ENCODE measurements at regions not wholly inside any gene's neighbourhood (a gene's known extent, or its start where the extent isn't known, plus 50 kb on each side); places are given as distances from the start of the nearest gene placed in this dataset.

DNA sequence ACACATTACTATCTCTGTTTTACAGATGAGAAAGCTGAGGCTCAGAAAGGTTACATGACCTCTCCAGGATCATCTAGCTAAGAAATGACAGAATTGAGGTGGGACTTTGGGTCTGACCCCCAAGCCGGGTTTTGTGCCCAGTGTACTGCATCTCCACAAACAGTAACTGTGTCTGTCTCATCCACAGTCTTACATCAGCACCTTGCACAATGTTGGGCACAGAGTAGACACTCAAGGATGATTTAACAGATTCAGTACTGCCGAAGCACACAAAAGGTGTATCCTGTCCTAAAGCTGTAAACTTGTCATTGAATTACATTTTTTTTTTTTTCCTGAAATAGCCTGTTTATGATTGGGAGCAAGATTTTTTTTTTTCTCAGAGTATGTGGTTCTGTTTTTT, 84.8 kb downstream of the ADCYAP1 start:
- no peak for DNase-seq (ENCODE audit: low read depth, low spot score)
- in situ Hi-C loops (cut with HindIII; ENCODE audit: low pct_unique_long_range_greater_than_20kb, low sequenced_read_pairs) = no loop called here

DNA sequence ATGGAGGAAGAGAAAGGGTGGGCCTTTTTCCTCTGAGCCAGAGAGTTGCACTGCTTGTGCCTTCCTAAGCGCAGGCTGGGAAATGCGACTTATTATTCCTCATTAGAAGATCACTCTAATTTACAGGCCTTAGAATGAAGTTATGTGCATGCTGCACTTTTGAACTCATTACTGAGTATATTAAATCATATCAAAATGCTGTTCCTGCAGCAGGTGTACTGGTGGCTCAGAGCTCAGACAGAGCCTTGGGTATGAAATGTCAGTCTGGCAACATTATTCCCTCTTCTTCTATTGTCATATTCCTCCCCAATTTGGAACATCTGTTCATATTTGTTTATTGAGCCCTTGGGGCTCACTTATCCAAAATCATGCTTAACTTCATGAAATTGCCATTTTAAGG, 85.5 kb downstream of the ADCYAP1 start:
- no peak for DNase-seq (ENCODE audit: low read depth, low spot score)
- in situ Hi-C loops (cut with HindIII; ENCODE audit: low pct_unique_long_range_greater_than_20kb, low sequenced_read_pairs) = no loop called here

DNA sequence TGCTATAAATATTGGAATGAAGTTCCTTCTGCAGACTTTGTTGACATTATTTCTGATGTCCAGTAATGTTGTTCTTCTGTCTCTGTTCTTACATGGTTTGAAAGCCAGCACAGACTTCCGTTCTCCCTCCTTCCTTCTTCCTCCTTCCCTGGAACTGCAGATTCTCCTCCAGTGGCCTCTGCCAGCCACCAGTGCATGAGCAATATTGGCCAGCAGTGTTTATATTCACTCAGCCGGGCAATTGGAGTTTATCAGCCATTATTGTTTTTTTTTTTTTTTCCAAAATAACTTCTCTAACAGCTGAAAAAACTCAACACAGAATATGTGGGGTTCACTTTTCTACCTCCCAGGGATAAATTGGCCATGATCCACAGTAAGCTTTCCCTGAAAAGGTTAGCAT, 86.8 kb downstream of the ADCYAP1 start:
- no peak for DNase-seq (ENCODE audit: low read depth, low spot score)
- in situ Hi-C loops (cut with HindIII; ENCODE audit: low pct_unique_long_range_greater_than_20kb, low sequenced_read_pairs) = no loop called here

DNA sequence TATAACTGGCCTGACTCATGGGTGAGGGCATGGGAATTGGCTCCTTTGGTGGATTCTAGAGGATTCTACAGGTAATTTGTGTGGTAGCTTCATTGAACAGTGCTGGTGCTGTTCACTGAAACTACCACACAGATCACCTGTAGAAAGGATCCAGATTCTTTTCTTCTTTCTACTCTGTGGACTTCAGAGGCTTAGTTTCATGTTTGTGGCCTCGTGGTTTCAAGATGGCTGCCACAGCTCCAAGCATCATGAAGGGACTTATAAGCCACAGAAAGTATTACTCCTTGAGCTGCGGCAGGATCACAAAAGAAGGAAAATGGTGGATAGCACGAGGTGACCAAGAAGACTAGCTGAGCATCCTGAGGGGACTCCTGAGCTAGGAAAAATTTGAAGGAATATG, 88.9 kb downstream of the ADCYAP1 start:
- DNase-seq (ENCODE audit: low read depth, low spot score) = no peak
- in situ Hi-C loops (cut with HindIII; ENCODE audit: low pct_unique_long_range_greater_than_20kb, low sequenced_read_pairs) = no loop called here

DNA sequence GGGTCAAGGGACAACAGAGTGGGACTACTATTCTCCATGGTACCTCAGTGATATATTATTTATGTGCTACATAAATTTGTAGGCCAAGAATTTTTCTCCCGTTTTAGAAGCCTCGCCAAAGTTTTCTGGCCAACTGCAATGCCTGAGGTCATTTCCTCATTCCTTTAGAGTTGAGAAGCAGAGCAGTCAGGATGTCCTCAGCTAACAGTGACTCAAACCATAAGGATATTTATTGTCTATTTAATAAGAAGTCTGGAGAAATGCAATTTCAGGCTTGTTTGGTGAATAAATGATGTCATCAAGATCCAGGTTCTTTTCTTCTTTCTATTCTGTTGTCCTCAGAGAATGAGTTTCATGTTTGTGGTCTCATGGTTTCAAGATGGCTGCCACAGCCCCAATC, 91.0 kb downstream of the ADCYAP1 start:
- in situ Hi-C loops (cut with HindIII; ENCODE audit: low pct_unique_long_range_greater_than_20kb, low sequenced_read_pairs) = no loop called here
- no peak for DNase-seq (ENCODE audit: low read depth, low spot score)

DNA sequence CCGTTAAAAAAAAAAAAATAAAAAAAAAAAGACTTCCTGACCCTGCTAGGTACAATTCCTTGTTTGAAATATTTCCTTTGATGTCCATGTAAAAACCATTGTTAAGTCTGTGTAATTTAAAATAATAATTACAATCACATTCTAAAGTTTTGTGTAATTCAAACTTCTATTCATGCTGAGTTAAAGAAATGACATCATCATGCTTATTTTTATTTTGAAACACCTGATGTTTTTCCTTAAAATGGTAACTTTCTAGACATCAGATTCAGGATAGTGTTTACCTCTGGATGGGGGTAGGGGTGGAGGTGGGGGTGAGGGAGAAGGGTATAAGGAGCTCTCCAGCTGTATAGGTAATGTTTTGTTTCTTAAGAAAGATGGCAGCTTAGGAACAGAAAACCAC, 92.8 kb downstream of the ADCYAP1 start:
- DNase-seq (ENCODE audit: low read depth, low spot score) = no peak
- in situ Hi-C loops (cut with HindIII; ENCODE audit: low pct_unique_long_range_greater_than_20kb, low sequenced_read_pairs) = no loop called here

DNA sequence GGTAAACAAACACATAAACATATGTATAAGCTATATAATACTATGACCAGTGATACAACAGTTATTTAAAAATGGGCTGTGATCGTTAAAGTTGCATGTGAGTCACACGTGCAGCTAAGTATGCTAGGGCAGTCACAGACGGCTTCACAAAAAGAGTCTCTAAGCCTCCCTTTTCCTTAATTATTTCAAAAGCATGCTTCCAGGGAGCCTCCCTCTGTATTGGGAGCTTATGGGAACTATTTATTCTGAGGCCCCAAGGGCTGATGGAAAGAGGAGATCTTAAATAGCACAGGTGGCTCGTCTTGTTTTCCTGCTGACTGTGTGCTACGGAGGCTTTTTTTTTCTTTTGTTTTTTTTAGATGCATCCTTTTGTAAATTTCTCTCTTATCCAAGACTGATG, 94.3 kb downstream of the ADCYAP1 start:
- no peak for DNase-seq (ENCODE audit: low read depth, low spot score)
- in situ Hi-C loops (cut with HindIII; ENCODE audit: low pct_unique_long_range_greater_than_20kb, low sequenced_read_pairs) = no loop called here

DNA sequence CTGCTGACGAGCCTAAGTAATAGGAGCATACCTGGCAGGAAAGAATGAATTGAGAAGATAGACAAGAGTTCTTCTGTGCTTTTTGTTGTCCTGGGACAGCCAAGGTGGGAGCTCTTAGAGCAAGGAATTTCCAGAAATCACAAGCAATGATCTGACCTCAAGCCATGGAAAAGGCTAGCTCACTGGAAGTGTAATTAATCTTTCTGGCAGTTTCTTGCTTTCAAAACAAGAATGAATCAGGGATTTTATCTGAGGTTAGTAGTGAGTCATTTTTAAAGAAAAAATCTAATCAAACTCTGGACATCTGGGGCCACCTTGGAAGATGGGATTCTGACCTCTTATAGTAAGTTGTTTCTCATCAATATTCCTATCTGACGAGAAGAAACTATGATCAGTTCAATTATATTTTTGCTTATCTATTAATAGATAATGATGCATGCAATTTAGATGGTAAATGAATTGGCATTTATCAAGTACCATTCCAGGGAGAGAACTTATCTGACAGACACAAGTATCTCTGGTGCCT, 98.0 kb downstream of the ADCYAP1 start:
- no peak for DNase-seq (ENCODE audit: low read depth, low spot score)
- in situ Hi-C loops (cut with HindIII; ENCODE audit: low pct_unique_long_range_greater_than_20kb, low sequenced_read_pairs) = no loop called here

DNA sequence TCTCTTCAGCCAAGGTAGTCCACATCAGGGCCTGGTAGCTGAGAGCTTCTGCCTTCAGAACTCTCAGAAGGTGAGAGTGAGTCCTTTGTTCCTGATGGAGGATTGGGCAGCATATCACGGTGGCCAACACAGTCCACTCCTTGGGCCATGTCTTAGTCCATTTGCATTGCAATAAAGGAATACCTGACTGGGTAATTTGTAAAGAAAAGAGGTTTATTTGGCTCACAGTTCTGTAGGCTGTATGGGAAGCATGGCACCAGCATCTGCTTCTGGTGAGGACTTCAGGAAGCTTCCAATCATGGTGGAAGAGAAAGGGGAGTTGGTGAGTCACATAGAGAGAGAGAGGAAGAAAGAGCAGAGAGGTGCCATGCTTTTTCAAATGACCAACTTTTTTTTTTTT, 98.8 kb downstream of the ADCYAP1 start:
- in situ Hi-C loops (cut with HindIII; ENCODE audit: low pct_unique_long_range_greater_than_20kb, low sequenced_read_pairs) = no loop called here
- no peak for DNase-seq (ENCODE audit: low read depth, low spot score)

DNA sequence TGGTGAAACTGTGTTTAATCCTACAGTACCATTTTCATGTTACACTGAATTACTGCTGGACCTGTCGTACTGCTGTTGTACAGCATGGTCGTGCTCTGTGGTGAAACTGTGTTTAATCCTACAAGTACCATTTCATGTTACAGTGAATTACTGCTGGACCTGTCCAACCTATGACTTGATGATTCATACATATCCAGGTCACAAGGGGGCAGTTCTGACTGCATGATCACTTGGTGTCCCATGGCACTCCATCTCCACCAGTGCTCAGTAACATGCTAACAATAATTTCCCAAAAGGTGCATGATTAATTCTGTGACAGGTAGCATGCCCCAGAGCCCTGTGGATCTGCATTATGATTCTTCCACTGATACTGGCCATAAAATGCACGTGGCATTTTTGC, 101.6 kb downstream of the ADCYAP1 start:
- in situ Hi-C loops (cut with HindIII; ENCODE audit: low pct_unique_long_range_greater_than_20kb, low sequenced_read_pairs) = no loop called here
- DNase-seq (ENCODE audit: low read depth, low spot score) = no peak

DNA sequence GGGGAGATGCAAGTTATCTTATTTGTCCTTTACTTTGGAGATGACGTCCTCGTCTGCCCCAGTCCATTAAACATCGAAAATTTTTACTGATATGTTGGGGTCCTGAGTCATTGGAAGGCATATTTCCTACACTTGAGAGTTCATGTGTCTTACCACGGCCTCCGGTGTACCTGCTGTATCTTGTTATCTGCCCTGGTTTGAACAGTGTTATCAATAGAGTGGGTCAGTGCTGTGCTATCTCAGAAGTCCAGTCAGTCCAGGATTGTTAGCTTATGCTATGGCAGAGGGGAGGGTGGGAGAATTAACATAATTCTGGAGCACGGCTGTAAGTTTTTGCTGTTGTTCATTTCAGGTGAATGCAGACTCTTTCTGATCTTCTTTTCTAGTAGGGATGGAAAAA, 102.3 kb downstream of the ADCYAP1 start:
- in situ Hi-C loops (cut with HindIII; ENCODE audit: low pct_unique_long_range_greater_than_20kb, low sequenced_read_pairs) = no loop called here
- DNase-seq (ENCODE audit: low read depth, low spot score) = no peak

DNA sequence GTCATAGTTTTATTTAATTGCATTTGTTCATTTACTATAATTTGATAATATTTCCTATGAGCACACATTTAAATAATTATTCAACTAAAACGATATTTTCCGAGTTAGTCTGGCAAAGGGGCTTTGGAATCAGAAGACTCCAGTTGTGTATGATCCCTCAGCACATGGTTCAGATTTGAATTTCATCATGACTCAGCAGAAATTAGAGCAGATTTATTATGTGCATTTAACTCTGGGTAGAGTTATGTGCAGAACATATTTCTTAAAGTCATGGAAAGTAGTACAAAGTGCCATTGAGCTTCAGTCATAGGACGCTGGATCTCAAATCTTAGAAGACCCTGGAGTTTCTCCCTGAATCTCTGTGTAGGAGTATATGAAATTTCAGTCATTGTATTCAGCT, 106.7 kb downstream of the ADCYAP1 start:
- in situ Hi-C loops (cut with HindIII; ENCODE audit: low pct_unique_long_range_greater_than_20kb, low sequenced_read_pairs) = no loop called here
- no peak for DNase-seq (ENCODE audit: low read depth, low spot score)

DNA sequence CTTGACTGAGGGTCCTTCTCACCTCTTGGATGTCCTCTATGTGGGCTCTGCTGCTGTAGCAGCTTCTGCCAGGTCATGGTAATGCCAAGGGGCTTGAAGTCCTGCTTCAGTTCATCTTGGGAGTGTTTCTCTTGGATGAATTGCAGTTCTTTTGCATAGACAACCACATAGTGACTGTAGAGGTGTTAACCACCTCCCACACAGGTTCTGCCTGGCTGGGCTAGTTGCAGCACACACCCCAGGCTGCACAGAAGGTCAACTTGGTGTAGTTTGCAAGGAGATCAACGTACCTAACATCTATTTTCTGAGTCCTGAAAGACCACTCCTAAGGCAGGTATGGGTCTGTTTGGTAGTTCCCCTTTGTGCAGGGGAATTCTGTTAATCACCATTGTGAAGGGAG, 108.1 kb downstream of the ADCYAP1 start:
- in situ Hi-C loops (cut with HindIII; ENCODE audit: low pct_unique_long_range_greater_than_20kb, low sequenced_read_pairs) = no loop called here

DNA sequence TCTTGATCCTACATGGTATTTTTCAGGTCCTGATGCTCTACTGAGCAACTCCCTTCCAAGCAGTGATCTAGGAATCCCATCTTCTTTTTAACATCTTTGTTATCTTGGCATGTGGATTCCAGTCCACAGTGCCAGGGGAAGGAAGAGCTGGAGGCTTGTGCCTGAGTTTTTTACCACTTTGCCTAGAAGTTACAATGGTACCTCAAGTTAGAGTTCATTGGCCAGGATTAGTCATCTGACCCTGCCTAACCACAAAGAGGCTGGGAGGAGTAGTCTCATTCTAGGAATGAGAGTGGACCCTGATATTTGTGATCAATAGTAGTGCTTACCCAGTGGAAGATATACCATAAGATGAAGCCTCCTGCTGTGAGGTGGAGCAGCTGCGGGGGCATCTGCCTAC, 109.3 kb downstream of the ADCYAP1 start:
- no peak for DNase-seq (ENCODE audit: low read depth, low spot score)
- in situ Hi-C loops (cut with HindIII; ENCODE audit: low pct_unique_long_range_greater_than_20kb, low sequenced_read_pairs) = no loop called here

More for the DNA sequence above, 108.1 kb downstream of the ADCYAP1 start:
- DNase-seq (ENCODE audit: low read depth, low spot score) = no peak

DNA sequence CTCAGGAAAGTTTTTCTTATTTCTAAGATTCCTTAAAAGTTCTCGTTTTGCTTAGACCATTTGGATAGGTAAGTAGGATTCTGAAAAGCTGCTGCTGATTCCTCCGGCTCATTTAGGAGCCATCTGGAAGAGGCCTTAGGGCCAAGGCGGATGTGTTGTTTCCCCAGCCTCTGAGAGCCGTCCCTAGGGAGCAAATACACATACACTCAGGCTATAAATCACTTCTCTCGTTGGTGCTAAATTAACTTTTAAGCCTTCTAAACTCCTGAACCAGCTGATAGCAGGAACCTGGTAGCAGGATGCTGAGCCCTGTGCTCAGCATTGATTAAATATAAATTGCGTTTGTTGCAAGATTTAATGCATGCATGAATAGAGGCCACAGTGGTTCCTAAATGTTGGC, 109.8 kb downstream of the ADCYAP1 start:
- in situ Hi-C loops (cut with HindIII; ENCODE audit: low pct_unique_long_range_greater_than_20kb, low sequenced_read_pairs) = no loop called here

DNA sequence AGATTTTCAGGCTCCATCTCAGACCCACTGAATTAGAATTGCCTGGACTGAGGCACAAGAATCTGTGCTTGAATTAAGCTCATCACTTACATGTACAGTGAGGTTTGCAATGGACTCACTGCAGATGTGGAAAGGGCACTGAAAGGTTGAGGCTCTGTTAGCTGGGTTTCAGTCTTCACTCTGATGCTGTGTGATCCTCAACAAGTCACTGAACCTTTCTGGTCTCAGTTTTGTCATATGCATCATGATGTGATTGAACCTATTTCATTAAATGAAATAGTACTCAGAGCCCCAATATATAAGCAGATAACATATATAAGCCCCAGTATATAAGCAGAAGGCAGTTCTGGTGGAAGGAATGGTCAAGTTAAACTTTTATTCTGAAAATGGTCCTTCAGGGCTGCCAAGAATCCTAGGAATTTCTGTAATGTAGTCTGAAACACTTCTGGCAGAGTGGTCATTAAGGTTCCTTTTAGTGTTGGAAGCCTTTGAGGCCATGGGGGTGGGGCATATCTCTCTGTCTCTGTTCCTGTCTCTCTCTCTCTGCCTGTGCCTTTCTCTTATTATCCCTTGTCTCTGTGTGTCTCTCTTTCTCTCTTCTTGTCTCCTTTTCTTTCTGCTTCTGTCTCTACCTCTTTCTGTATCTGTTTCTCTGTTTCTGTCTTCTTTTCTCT, 110.4 kb downstream of the ADCYAP1 start:
- in situ Hi-C loops (cut with HindIII; ENCODE audit: low pct_unique_long_range_greater_than_20kb, low sequenced_read_pairs) = no loop called here

More for the DNA sequence above, 109.8 kb downstream of the ADCYAP1 start:
- DNase-seq (ENCODE audit: low read depth, low spot score) = no peak

DNA sequence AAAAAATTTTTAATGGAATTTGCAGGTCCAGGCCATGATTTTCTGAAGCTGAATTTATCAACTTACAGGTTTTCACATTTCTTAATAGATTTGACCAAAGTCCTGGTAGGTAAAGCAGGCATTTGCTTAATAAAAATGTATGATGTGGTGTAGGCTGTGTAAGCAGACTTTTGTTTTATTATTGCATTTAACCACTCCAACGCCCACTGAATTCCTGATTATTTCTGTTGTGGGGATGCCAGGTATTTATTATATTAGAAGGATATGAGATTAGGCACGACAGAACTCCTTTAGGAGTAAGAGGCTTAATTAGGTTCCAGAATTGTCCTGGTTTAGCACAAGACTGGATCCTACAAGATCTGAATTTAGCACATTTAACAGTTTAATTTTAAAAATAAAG, 111.1 kb downstream of the ADCYAP1 start:
- in situ Hi-C loops (cut with HindIII; ENCODE audit: low pct_unique_long_range_greater_than_20kb, low sequenced_read_pairs) = no loop called here
- DNase-seq (ENCODE audit: low read depth, low spot score) = no peak

More for the DNA sequence above, 110.4 kb downstream of the ADCYAP1 start:
- DNase-seq (ENCODE audit: low read depth, low spot score) = no peak

DNA sequence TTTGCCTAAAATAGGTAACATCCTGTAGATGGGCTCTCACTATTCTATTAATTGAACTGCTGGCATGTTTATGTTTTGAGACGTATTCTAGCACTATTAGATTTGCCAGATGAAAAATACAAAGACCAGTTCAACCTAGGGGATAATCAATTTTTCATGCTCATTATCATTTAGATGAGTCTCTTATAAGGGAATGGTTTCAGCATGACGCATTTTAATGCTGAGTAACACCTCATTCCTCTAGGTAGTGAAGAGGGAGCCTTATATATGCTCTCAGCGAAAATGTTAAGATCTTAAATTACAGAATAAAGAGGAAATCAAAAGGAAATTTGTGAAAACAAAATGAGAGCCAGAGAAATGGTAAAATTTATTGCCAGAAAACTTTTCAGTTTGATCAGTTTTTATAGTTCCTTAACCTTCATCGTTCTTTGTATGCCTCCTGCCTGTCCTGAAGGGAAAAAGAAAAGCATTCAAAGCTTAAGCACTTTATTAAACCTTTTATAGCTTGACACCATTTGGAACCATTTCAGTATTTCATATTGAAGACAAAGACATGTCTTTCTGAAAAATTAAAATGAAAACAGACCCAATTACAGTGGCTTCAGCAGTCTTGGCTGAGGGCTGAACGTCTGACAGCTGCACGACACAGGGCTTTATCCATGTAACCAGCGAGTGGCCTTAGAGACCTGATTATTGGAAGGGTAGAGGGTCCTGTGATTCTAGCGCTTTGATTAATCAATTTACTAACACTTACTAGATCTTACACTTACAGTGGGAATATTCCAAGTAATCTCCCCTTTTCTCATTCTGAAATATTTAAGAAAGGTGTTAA, 112.8 kb downstream of the ADCYAP1 start:
- in situ Hi-C loops (cut with HindIII; ENCODE audit: low pct_unique_long_range_greater_than_20kb, low sequenced_read_pairs) = no loop called here
- no peak for DNase-seq (ENCODE audit: low read depth, low spot score)

DNA sequence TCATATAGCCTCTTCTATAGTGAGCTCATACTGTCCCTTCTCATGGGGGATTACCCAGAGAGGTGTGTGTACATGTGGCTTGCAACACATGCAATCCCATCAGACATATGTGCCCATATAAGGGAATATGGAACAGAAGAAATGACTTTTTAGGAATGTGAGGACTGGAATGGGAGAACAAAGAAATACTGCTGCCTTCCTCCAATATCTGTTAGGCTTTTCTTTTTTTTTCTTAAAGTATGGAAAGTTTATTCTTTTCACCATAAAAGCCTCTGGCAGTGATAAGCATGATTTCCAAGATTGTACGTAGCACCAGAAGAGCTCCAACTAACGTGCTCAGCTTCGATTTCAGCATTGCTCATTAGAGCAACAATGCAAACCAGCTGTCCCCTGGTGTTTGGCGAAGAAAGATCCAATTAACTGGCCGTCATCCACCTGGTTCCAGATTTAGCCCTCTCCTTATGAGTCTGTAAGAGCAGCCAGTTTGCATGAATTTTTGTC, 113.6 kb downstream of the ADCYAP1 start:
- in situ Hi-C loops (cut with HindIII; ENCODE audit: low pct_unique_long_range_greater_than_20kb, low sequenced_read_pairs) = no loop called here
- DNase-seq (ENCODE audit: low read depth, low spot score) = no peak
